ENCODE measurements at regions not wholly inside any gene's neighbourhood (a gene's known extent, or its start where the extent isn't known, plus 50 kb on each side); places are given as distances from the start of the nearest gene placed in this dataset.

DNA sequence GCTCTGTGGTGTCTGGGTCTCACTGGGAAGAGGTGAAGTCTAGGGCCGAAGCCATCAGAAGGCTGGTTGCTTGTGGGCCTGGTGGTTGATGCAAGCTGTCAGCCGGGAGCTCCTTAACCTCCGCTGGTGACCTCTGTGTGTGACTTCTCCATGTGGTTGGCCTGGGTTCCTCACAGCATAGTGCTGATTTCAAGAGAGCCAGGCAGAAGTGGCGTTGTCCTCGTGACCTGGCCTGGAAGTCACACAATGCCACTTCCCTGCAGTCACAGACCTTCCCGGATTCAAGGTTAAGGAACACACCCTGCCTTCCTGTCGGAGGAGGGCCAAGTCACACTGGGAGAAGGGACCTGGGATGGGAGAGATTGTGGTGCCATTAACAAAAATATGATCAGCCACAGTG lies 303.7 kb upstream of the HS6ST1 start:
- no peak for TF ChIP-seq CTCF (IDR thresholded peaks at IDR 0.05; ENCODE audit: low read depth, low read length, poor library complexity, severe bottlenecking)
- no peak for TF ChIP-seq EZH2phosphoT487 (IDR thresholded peaks at IDR 0.05; ENCODE audit: borderline replicate concordance, low read length)

Measured in DOHH2 (cell line).